GM18499 (cell line): ENCODE measurements at regions not wholly inside any gene's neighbourhood (a gene's known extent, or its start where the extent isn't known, plus 50 kb on each side); places are given as distances from the start of the nearest gene placed in this dataset.
"Not testable (repeated sequence)": the region's sequence is repeated elsewhere in the genome, so short reads cannot be mapped to it uniquely, and the experiment has no call there.

Experiments
- ATAC-seq: cut with Tn5 transposase; IDR thresholded peaks from one replicate; pipeline ENCODE4 v1.9.1; 2021; ENCODE audit warnings: moderate number of reproducible peaks; ENCODE audit not compliant: insufficient read depth, unreplicated experiment

DNA sequence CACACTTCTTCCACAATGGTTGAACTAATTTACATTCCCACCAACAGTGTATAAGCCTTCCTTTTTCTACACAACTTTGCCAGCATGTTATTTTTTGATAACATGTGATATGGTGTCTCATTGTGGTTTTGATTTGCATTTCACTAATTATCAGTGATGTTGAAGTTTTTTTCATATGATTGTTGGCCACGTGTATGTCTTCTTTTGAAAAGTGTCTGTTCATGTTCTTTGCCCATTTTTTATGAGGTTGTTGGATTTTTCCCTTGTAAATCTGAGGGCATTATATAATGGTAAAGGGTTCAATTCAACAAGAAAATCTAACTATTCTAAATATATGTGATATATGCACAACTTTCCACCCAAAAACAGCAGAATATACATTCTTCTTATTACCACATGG is 153.4 kb upstream of the POGK start:
- ATAC-seq = not testable (repeated sequence)

- not testable (repeated sequence) for ATAC-seq
Observed at GRCh38 chr1:166690596-166690995, 148.7 kb upstream of the POGK start.

DNA sequence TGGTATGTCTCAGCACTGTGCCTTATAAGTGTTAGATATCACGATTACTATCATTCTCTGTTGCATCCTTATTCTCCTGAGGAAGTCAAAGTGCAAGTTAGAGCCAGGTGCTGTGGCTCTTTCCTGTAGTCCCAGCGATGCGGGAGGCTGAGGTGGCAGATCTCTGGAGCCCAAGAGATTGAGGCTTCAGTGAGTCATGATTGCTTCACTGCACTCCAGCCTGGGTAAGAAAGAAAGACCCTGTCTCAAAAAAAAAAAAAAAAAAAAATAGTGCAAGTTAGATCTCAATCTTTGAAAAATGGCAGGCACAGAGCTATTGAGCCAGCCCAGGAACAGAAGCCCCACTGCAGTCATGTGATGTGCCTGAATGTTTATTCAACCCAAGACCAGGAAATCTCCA is 147.8 kb upstream of the POGK start:
- no peak for ATAC-seq

GRCh38 chr1:166692346-166692745 is 146.9 kb upstream of the POGK start:
- ATAC-seq = no peak

GRCh38 chr1:166693158-166693557 is 146.1 kb upstream of the POGK start:
- ATAC-seq = no peak

DNA sequence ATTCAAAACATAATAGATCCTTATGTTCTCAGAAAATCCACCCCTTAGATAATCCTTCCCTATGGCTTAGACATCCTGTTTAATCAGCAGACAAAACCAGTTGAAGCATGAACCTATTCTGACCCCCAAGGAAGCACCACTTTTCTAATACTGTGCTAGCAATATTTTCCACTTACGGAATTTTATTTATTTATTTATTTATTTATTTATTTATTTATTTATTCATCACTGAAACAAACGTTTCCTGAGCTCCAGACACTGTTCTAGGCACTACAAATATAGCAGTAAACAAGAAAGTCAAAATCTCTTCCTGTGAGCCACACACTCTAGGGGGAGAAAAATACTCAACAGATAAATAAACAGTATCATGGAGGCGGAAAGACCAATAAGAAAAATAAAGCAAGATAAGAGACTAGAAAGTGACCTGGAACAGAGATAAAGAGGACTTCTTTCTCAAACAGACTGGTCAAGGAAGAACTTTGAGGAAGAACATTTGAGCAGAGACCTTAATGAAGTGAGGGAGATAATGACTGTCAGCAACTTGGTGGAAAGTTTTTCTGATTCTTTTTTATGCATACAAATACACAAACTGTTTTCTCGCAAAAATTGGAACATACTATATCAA is 145.5 kb upstream of the POGK start:
- no peak for ATAC-seq

GRCh38 chr1:166695115-166695514 is 144.2 kb upstream of the POGK start:
- ATAC-seq = no peak

DNA sequence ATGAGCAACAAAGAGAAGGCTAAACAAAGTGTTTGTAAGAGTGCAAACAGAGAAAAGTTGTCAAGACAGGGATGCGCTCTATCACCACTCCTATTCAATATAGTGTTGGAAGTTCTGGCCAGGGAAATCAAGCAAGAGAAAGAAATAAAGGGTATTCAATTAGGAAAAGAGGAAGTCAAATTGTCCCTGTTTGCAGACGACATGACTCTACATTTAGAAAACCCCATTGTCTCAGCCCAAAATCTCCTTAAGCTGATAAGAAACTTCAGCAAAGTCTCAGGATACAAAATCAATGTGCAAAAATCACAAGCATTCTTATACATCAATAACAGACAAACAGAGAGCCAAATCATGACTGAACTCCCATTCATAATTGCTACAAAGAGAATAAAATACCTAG is 143.4 kb upstream of the POGK start:
- ATAC-seq = not testable (repeated sequence)

DNA sequence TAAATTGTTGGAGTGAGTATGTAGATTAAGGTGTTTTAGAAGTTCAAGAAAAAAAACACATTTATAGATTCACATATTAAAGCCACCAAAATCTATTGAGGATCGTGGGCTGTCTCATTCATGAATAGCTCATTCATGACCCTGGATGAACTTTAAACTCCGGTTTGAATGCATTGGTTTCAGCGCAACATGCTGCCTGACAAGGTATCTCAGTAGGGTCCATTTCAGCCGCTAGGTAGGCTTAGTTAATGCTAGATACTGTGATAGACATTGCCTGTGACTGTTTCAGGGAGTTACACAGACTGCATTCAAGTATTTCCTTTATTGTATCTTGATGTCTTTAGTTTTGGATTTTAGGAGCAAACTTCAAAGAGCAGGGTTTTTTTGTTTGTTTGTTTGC is 140.5 kb upstream of the POGK start:
- no peak for ATAC-seq

GRCh38 chr1:166699613-166700012 is 139.7 kb upstream of the POGK start:
- ATAC-seq = no peak

DNA sequence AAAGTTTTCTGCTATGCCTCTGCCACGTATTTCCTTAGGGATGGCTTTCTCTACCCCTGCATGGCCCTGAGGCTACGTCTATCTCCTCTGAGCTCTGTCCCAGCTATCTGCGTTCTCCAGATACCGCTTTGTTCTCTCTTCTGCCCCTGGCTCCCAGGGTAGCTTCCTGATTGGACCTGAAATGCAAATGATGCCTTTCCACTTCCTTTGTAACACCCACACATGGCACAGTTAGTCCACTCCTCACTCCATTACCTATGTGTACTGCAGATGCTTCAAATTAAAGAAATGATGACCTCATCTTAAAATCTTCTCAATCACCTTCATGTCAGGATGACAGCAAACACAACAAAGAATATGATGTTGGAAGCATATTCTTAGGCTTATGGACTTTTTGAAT is 138.6 kb upstream of the POGK start:
- no peak for ATAC-seq

DNA sequence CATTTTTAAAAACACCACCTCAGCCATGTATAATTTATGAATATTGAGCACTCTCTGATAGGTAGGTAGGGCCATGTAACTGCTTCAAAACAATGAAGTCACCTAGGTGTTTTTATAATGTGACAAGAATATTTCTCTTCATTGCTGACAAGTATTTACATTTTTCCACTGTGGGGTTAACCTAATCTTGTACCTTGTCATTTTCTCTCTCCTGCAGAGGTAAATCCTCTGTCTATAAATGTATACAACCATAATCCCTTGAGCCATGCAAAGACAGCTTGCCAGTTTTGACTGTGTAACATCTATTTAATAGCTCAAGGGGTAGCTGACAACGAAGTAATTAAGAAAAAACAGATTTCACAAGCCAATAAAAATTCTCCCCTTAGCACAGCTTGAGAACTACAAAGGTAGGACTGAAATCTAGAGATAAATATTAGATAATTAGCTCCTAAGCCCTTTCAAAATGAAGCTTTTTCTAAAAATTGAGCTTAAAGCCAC is 137.6 kb upstream of the POGK start:
- ATAC-seq = no peak

DNA sequence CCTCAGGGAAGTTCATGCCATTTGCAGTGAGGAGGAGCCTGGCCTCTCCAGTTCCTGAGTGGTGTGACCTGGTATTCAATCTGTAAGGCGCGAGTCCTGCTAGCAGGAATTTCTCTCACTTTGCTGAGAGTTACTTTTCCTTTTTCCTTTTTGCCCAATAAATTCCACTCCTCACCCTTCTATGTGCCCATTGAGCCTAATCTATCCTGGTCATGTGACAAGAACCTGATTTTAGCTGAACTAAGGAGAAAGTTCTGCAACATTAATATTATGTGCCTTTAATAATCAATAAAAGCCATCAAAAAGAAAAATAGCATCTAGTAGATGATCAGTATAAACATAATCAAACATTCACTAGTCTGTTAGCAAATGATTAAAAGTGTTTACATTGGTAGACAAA is 136.1 kb upstream of the POGK start:
- ATAC-seq = no peak

- no peak for ATAC-seq
Observed at GRCh38 chr1:166703726-166704462, 135.4 kb upstream of the POGK start.

DNA sequence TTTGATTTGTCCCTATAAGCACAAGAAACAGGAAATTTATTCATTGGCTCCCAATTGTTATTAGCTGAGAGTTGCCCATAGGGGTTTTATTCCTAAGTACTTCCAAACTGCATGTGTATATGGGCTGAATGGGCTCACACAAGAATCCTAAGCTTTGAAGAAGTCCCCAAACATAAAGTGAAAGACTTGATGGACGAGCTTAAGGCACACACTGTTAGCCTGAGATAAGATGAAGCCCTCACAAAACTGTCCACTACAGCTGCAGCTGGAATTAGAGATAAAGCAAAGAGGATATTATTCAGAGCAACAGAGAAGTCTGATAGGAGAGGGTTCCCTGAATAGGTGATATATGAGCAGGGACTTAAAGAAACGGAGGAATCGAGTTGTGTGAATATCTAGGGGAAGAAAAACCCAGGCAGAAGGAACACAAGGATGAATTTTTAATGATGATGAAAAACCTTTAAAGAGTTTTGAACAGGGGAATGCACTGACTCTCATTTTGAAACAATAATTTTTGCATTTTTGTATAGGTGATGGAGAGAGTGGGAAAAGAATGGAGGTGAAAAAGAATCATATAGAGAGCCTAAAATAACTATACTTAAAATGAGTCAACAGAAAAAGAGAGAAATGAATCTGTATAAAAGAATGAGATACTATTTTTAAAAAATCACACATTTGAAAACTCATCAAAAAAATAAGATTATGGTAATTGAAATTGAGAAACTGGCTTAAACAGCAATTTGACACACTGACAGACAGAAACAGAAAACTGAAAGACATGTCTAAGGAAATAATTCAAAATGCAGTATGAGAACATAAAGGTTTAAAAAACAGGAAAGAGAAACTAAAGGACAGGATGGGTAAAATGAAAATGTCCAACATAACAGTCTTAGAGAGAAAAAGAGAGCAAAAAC is 133.6 kb upstream of the POGK start:
- no peak for ATAC-seq

- no peak for ATAC-seq
Observed at GRCh38 chr1:166716620-166717019, 122.7 kb upstream of the POGK start.

GRCh38 chr1:166721145-166721544 is 118.1 kb upstream of the POGK start:
- no peak for ATAC-seq

- ATAC-seq = no peak
Observed at GRCh38 chr1:166730299-166730888, 108.9 kb upstream of the POGK start.

DNA sequence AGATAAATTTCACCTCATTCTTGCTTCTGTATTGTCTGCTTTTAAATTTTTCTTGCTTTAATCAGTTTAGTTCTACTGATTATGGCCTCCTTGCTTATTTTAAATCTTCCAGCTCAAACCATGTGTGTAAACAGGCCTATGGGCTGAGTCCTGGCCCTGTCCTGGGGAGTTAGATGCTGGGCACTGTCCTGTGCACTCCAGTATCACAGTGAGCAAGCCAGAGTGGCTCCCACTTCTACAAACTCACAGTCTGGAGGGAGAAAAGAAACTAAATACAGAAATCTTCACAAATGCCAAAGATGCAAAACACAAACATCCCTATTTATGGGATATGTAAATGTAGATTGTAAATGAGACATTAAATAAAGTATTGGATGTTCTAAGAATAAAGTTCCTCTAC is 101.1 kb upstream of the POGK start:
- ATAC-seq = no peak

DNA sequence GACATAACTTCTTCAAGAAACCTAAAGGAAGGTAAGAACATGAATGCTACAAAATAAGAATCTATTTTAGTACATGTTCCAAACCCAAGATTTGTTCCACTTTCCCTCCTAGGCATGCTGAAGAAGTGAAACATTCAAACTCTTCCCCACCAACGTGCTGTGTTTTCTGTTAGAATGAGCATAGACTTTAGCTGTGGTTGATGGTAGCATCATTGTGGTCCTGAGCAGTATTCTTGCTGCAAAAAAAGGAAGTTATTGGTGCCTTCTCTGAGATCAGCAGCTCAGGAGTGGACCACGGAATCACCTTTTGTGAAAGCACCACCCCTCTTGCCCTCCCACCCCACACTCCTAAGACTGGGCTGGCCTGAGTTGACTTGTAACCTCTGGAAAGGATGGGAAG is 100.4 kb upstream of the POGK start:
- ATAC-seq = no peak
